Activated CD8-positive, alpha-beta T cell treated with anti-CD3 and anti-CD28 coated beads for 36 hours (primary cell): ENCODE measurements at regions not wholly inside any gene's neighbourhood (a gene's known extent, or its start where the extent isn't known, plus 50 kb on each side); places are given as distances from the start of the nearest gene placed in this dataset.

Experiments used
- ATAC-seq: fragments of 200-7000 bp; cut with Tn5 transposase; one replicate; pipeline ENCODE4 v1.10.0; 2021; ENCODE audit warnings: mild to moderate bottlenecking, moderate library complexity
- CTCF ChIA-PET: fragments of 350-600 bp; sonication (Branson Sonifier 250); formaldehyde crosslinking; loops from one replicate; lab custom pipeline; 2021; ENCODE audit warnings: antibody characterized with exemption; lab: Charles Lee
- POLR2A ChIA-PET: fragments of 350-600 bp; sonication (Branson Sonifier 250); formaldehyde crosslinking; loops from one replicate; lab custom pipeline; 2021; ENCODE audit warnings: antibody characterized with exemption; lab: Charles Lee
- DNase-seq: peaks from one replicate; pipeline ENCODE4 v3.0.0-alpha.2; 2020
- H3K27ac Mint-ChIP-seq: one replicate; pipeline ENCODE4 v1.8.0; 2021; ENCODE audit warnings: mild to moderate bottlenecking, mixed read lengths
- H3K27me3 Mint-ChIP-seq: one replicate; pipeline ENCODE4 v1.8.0; 2021; ENCODE audit warnings: mixed read lengths
- H3K36me3 Mint-ChIP-seq: one replicate; pipeline ENCODE4 v1.8.0; 2021; ENCODE audit warnings: low read depth, mixed read lengths
- H3K4me1 Mint-ChIP-seq: one replicate; pipeline ENCODE4 v1.8.0; 2021; ENCODE audit warnings: low read depth, mixed read lengths
- H3K4me3 Mint-ChIP-seq: one replicate; pipeline ENCODE4 v1.8.0; 2021; ENCODE audit warnings: mild to moderate bottlenecking, moderate library complexity, mixed read lengths
- H3K9me3 Mint-ChIP-seq: one replicate; pipeline ENCODE4 v1.8.0; 2021; ENCODE audit warnings: mixed read lengths
- intact Hi-C: fragments of 100-400 bp; cut with micrococcal nuclease; formaldehyde crosslinking; loops from one replicate; pipeline ENCODE4 v1.10.0; 2022
- TF ChIP-seq, protein P1 (sequence below): fragments of 200-600 bp; IDR thresholded peaks from one replicate; pipeline ENCODE4 v1.8.0; 2022; ENCODE audit warnings: antibody characterized with exemption, mild to moderate bottlenecking

DNA sequence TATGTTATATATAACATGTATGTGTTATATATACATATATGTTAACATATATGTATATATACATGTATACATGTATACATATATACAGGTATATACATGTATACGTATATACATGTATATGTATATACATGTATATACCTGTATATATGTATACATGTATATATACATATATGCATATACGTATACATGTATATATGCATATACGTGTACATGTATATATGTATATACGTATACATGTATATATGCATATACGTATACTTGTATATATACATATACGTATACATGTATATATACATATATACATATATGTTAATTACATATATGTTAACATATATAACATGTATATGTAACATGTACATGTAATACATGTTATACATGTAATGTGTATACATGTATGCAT lies 1077.3 kb upstream of the ADGRL3 start:
- Mint-ChIP-seq H3K4me1 (no peaks in the 10 kb centered on the region), H3K27me3 (no peaks in the 10 kb centered on the region), H3K36me3 (no peaks in the 10 kb centered on the region), H3K27ac (no peak overlapping the region), H3K9me3 (peaks cover 4% of the 10 kb centered on the region), H3K4me3 (no peak overlapping the region)
- ChIA-PET POLR2A (no interaction called here), CTCF (no interaction called here)
- TF ChIP-seq, protein P1, sequence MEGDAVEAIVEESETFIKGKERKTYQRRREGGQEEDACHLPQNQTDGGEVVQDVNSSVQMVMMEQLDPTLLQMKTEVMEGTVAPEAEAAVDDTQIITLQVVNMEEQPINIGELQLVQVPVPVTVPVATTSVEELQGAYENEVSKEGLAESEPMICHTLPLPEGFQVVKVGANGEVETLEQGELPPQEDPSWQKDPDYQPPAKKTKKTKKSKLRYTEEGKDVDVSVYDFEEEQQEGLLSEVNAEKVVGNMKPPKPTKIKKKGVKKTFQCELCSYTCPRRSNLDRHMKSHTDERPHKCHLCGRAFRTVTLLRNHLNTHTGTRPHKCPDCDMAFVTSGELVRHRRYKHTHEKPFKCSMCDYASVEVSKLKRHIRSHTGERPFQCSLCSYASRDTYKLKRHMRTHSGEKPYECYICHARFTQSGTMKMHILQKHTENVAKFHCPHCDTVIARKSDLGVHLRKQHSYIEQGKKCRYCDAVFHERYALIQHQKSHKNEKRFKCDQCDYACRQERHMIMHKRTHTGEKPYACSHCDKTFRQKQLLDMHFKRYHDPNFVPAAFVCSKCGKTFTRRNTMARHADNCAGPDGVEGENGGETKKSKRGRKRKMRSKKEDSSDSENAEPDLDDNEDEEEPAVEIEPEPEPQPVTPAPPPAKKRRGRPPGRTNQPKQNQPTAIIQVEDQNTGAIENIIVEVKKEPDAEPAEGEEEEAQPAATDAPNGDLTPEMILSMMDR, result no peak
- no peak for DNase-seq
- ATAC-seq, result no peak
- intact Hi-C loops, result no loop called here

DNA sequence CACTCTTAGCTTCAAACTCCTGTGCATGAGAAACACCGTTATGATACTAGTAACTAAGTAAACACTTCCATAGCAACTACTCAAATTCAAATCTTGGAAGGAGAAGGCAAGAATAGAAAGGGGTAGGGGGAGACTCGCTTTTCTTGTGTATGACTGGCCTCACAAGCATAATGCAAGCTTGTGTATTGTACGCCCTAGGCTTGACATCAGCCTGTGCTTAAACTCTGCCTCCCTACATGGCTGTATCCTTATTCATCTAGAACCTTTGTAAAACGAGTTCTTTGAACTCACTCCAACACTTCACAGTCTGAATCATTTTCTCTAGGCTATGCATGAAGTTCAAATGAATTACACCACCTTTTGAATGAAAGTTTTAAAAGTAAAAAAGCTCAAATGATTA lies 1071.2 kb upstream of the ADGRL3 start:
- no peaks in the 10 kb centered on the region for H3K4me1 Mint-ChIP-seq
- H3K27ac Mint-ChIP-seq, result no peak overlapping the region
- POLR2A ChIA-PET, result no interaction called here
- no peaks in the 10 kb centered on the region for H3K36me3 Mint-ChIP-seq
- TF ChIP-seq, protein P1, result no peak
- intact Hi-C loops, result no loop called here
- no peak for ATAC-seq
- no peak overlapping the region for H3K4me3 Mint-ChIP-seq
- H3K9me3 Mint-ChIP-seq, result peaks cover 7% of the 10 kb centered on the region
- DNase-seq, result no peak
- H3K27me3 Mint-ChIP-seq, result no peaks in the 10 kb centered on the region
- CTCF ChIA-PET, result no interaction called here

DNA sequence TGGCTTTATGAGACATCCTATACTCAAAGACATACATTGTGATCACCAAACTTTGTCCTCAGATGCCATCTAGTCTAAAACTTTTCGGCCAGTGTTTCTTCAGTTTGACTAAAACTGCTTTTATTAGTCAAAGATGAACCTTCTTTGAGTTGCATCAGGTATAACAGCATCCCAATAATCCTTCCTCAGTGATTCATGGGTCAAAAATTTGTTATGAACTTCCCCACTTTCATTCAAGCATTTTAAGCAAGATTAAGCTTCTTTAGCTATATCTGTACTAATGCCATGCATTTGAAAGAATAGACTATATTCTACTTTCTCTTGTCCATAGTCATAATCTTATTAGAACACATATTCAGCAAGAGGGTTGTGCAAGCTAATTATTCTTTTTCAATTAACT lies 1070.4 kb upstream of the ADGRL3 start:
- ChIA-PET CTCF (no interaction called here), POLR2A (no interaction called here)
- Mint-ChIP-seq H3K27me3 (no peaks in the 10 kb centered on the region), H3K4me1 (no peaks in the 10 kb centered on the region), H3K4me3 (no peak overlapping the region), H3K36me3 (no peaks in the 10 kb centered on the region), H3K27ac (no peak overlapping the region), H3K9me3 (peaks cover 5% of the 10 kb centered on the region)
- ATAC-seq (no peak), DNase-seq (no peak)
- TF ChIP-seq, protein P1, result no peak
- intact Hi-C loops, result no loop called here

DNA sequence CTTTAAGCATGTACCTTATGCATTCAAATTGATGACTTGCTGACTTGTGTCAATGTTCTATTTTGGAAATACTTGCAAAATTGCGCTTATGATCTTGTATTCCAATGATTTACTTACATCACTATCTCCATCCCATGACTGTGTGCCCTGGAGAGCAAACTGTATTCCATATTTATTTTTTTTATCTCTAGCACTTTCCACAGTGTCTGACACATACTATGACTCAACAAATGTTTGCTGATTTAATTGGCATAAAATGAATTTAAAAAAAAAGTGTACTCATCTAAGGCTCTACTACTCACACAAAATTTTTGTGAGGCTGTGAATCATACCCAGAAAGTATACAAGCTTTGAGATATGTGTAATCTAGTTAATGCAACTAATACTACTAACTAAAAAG lies 1066.8 kb upstream of the ADGRL3 start:
- Mint-ChIP-seq H3K4me3 (no peak overlapping the region), H3K36me3 (no peaks in the 10 kb centered on the region), H3K9me3 (peaks cover 3% of the 10 kb centered on the region), H3K27me3 (no peaks in the 10 kb centered on the region), H3K27ac (no peak overlapping the region), H3K4me1 (no peaks in the 10 kb centered on the region)
- TF ChIP-seq, protein P1, result no peak
- ChIA-PET POLR2A (no interaction called here), CTCF (interaction anchor here (0.6 kb wide), 1 partner anchor 326 kb away, joined by 3 read pairs; no protein-coding TSS in a partner anchor)
- no peak for ATAC-seq
- DNase-seq, result no peak
- intact Hi-C loops, result no loop called here

DNA sequence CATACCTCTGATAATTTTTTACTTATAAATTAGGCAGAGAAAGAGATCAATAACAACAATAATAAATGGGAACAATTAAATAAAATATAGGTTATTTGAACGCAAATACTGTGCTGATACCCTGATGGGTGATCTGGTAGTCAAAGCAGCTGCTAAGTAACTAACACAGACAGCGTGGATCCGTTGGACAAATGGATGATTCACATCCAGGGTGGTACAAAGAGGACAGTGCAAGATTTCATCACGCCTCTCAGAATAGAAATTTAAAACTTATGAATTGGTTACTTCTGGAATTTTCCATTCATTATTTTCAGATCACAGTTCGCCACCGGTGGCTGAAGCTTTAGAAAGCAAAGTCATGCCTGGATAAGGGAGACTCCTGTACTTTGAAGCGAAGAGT lies 1066.0 kb upstream of the ADGRL3 start:
- Mint-ChIP-seq H3K27ac (no peak overlapping the region), H3K27me3 (no peaks in the 10 kb centered on the region), H3K36me3 (no peaks in the 10 kb centered on the region), H3K9me3 (peaks cover 3% of the 10 kb centered on the region), H3K4me1 (no peaks in the 10 kb centered on the region), H3K4me3 (no peak overlapping the region)
- ATAC-seq, result no peak
- intact Hi-C loops, result no loop called here
- POLR2A ChIA-PET, result no interaction called here
- CTCF ChIA-PET, result interaction anchor here (0.6 kb wide), 1 partner anchor 327 kb away, joined by 3 read pairs; no protein-coding TSS in a partner anchor
- no peak for DNase-seq
- TF ChIP-seq, protein P1, result no peak
